Mesenchymal stem cell (in vitro differentiated cells and primary cell): ENCODE measurements at regions not wholly inside any gene's neighbourhood (a gene's known extent, or its start where the extent isn't known, plus 50 kb on each side); places are given as distances from the start of the nearest gene placed in this dataset.

Experiments
- DNase-seq: peaks from one replicate; pipeline ENCODE4 v3.0.0-alpha.2; 2013
- H2AFZ ChIP-seq: one replicate; pipeline ENCODE4 v1.6.1; 2013; ENCODE audit warnings: low read depth, mild to moderate bottlenecking, control low read depth, inconsistent platforms, low read length, moderate library complexity
- H2AK5ac ChIP-seq: 2 replicates; pipeline ENCODE4 v1.6.1; 2013; ENCODE audit warnings: low read length, moderate library complexity, mild to moderate bottlenecking, inconsistent platforms; ENCODE audit not compliant: severe bottlenecking
- H2BK120ac ChIP-seq: one replicate; pipeline ENCODE4 v1.6.1; 2013; ENCODE audit warnings: low read depth, mild to moderate bottlenecking, inconsistent platforms, low read length, moderate library complexity
- H2BK12ac ChIP-seq, 2 experiments: one replicate each; pipeline ENCODE4 v1.6.1; 2013; ENCODE audit warnings: inconsistent platforms in 2 of 2, low read length in 2 of 2, mild to moderate bottlenecking in 2 of 2, moderate library complexity in 2 of 2, control low read depth in 1 of 2
- H2BK15ac ChIP-seq: one replicate; pipeline ENCODE4 v1.6.1; 2013; ENCODE audit warnings: mild to moderate bottlenecking, low read depth, inconsistent platforms; ENCODE audit not compliant: poor library complexity, severe bottlenecking
- H2BK5ac ChIP-seq: 2 replicates; pipeline ENCODE4 v1.6.1; 2013; ENCODE audit warnings: low read depth, mild to moderate bottlenecking, low read length, control low read depth, inconsistent platforms; ENCODE audit not compliant: poor library complexity, severe bottlenecking
- H3K14ac ChIP-seq, 2 experiments: one replicate each; pipeline ENCODE4 v1.6.1; 2013; ENCODE audit warnings: inconsistent platforms in 2 of 2, low read length in 2 of 2, control low read depth in 1 of 2, mild to moderate bottlenecking in 1 of 2, moderate library complexity in 1 of 2
- H3K18ac ChIP-seq, 2 experiments: one replicate each; pipeline ENCODE4 v1.6.1; 2013; ENCODE audit warnings: inconsistent platforms in 2 of 2, low read length in 2 of 2, control low read depth in 1 of 2, low read depth in 1 of 2, mild to moderate bottlenecking in 1 of 2
- H3K23ac ChIP-seq, 2 experiments: one replicate each; pipeline ENCODE4 v1.6.1; 2013; ENCODE audit warnings: inconsistent platforms in 2 of 2, low read length in 2 of 2, mild to moderate bottlenecking in 2 of 2, moderate library complexity in 2 of 2, control low read depth in 1 of 2
- H3K27ac ChIP-seq: 2 replicates; pipeline ENCODE4 v1.5.1; 2013; ENCODE audit warnings: mild to moderate bottlenecking, moderate library complexity, low read length, control low read depth, inconsistent platforms; ENCODE audit not compliant: poor library complexity, severe bottlenecking
- H3K27me3 ChIP-seq, 2 experiments: 2 replicates each; pipeline versions ENCODE4 v1.6.1 to v1.7.0; 2013; ENCODE audit warnings: low read length in 2 of 2, mild to moderate bottlenecking in 2 of 2, moderate library complexity in 2 of 2, control low read depth in 1 of 2, inconsistent platforms in 1 of 2; ENCODE audit not compliant: control insufficient read depth in 1 of 2, insufficient read depth in 1 of 2
- H3K36me3 ChIP-seq, 2 experiments: 2 replicates each; pipeline versions ENCODE4 v1.6.1 to v1.7.0; 2013; ENCODE audit warnings: low read length in 2 of 2, control low read depth in 1 of 2, inconsistent platforms in 1 of 2, low read depth in 1 of 2, mild to moderate bottlenecking in 1 of 2; ENCODE audit not compliant: insufficient read depth in 2 of 2, control insufficient read depth in 1 of 2
- H3K4ac ChIP-seq, 2 experiments: one replicate each; pipeline ENCODE4 v1.6.1; 2013; ENCODE audit warnings: inconsistent platforms in 2 of 2, low read length in 2 of 2, mild to moderate bottlenecking in 2 of 2, moderate library complexity in 2 of 2, control low read depth in 1 of 2, low read depth in 1 of 2
- H3K4me1 ChIP-seq: 2 replicates; pipeline ENCODE4 v1.6.1; 2013; ENCODE audit warnings: low read depth, low read length, control low read depth; ENCODE audit not compliant: control insufficient read depth, insufficient read depth
- H3K4me2 ChIP-seq: 2 replicates; pipeline ENCODE4 v1.6.1; 2013; ENCODE audit warnings: low read length, mild to moderate bottlenecking, inconsistent platforms; ENCODE audit not compliant: poor library complexity, severe bottlenecking
- H3K4me3 ChIP-seq, 2 experiments: 2 replicates each; pipeline versions ENCODE4 v1.5.1 to v1.7.0; 2013; ENCODE audit warnings: low read length in 2 of 2, mild to moderate bottlenecking in 2 of 2, control low read depth in 1 of 2, low read depth in 1 of 2; ENCODE audit not compliant: insufficient read depth in 1 of 2
- H3K79me1 ChIP-seq: replicated peaks from 2 replicates; pipeline ENCODE4 v1.6.1; 2013; ENCODE audit warnings: mild to moderate bottlenecking, control low read depth, low read length, inconsistent platforms; ENCODE audit not compliant: poor library complexity, severe bottlenecking
- H3K9ac ChIP-seq: 2 replicates; pipeline ENCODE4 v1.7.0; 2013; ENCODE audit warnings: mild to moderate bottlenecking, low read length, moderate library complexity
- H3K9me3 ChIP-seq: 2 replicates; pipeline ENCODE4 v1.7.0; 2013; ENCODE audit warnings: mild to moderate bottlenecking, low read length; ENCODE audit not compliant: control insufficient read depth
- H4K8ac ChIP-seq: one replicate; pipeline ENCODE4 v1.6.1; 2013; ENCODE audit warnings: inconsistent platforms, mild to moderate bottlenecking, low read length, moderate library complexity
- H4K91ac ChIP-seq: one replicate; pipeline ENCODE4 v1.6.1; 2013; ENCODE audit warnings: mild to moderate bottlenecking, low read length, inconsistent platforms
- WGBS: methylation state at CpG from one replicate; pipeline ENCODE4 v1.1.7; 2013; ENCODE audit warnings: mixed read lengths; 5-methylcytosine and 5-hydroxymethylcytosine counted together

DNA sequence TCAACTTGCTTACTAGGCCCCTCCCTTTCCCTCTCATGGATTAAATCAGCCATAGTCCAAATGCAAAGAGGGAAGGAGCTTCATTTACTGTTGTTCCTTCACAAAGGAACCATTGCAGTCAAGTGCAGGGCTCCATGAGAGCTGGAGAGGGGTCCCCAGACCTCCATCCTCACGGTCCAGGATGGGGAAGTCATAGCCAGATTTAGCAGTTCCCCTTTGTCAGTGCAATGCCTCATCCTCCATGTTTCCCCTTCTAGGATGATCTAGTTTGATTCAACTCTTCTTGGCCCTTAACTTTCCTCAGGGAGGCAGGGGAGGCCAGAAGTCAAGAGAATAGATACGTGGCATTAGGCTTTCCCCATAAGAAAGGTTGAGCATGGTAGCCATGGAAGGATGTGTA lies 66.5 kb upstream of the FUCA2 start:
- H2BK15ac ChIP-seq: no peak overlapping the region
- no peak for DNase-seq
- no peak overlapping the region for H4K8ac ChIP-seq
- H3K4me3 ChIP-seq: no peak overlapping the region
- H2BK120ac ChIP-seq: no peak overlapping the region
- no peak overlapping the region for H2AFZ ChIP-seq
- no peak overlapping the region for H3K23ac ChIP-seq
- H3K9me3 ChIP-seq: peaks cover 3% of the 10 kb centered on the region
- H2AK5ac ChIP-seq: no peak overlapping the region
- H3K4ac ChIP-seq: no peak overlapping the region
- H2BK5ac ChIP-seq: no peak overlapping the region
- H2BK12ac ChIP-seq: no peak overlapping the region
- no peak overlapping the region for H3K14ac ChIP-seq
- no peaks in the 10 kb centered on the region for H3K27me3 ChIP-seq
- no peak overlapping the region for H3K27ac ChIP-seq
- no peaks in the 10 kb centered on the region for H3K36me3 ChIP-seq
- H3K9ac ChIP-seq: no peak overlapping the region
- H3K79me1 ChIP-seq: peaks cover 4% of the 10 kb centered on the region
- WGBS: 36% methylated on average over 2 of the region's 2 CpGs
- H4K91ac ChIP-seq: no peak overlapping the region
- H3K4me2 ChIP-seq: no peak overlapping the region
- H3K18ac ChIP-seq: no peak overlapping the region
- peaks cover 4% of the 10 kb centered on the region for H3K4me1 ChIP-seq

DNA sequence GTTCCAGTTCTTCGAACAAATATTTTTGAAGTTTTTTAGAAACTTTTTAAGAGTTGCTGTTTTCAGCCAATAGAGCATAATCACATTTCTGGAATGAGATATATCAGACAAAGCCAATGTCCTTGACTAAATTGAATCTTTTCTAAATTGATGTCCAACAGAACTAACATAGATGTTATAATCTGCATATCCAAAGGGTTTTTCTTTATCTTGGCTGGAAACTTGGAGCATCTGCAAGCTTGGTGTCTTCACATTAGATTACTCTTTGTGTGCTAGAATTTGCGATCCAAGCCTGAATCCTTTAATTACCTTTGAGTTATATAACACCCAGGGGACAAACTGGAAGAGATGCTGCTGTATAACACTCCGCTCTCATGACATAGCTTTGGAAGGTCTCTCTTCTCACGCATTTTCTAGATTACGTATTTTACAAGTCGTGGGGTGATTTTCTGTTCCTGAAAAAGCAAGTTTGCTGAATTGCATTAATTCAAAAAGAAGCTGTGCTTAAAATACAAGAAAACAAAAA lies 64.4 kb upstream of the FUCA2 start:
- H3K4me3 ChIP-seq: peak overlapping the region in 1 of 2 experiments; percentile 52
- peaks cover under 1% of the 10 kb centered on the region for H3K9me3 ChIP-seq
- H3K4me2 ChIP-seq: no peak overlapping the region
- no peaks in the 10 kb centered on the region for H3K27me3 ChIP-seq
- 96% methylated on average over 5 of the region's 6 CpGs for WGBS
- H2BK120ac ChIP-seq: no peak overlapping the region
- H3K79me1 ChIP-seq: peaks cover 4% of the 10 kb centered on the region
- no peaks in the 10 kb centered on the region for H3K36me3 ChIP-seq
- H3K27ac ChIP-seq: no peak overlapping the region
- no peak overlapping the region for H2BK12ac ChIP-seq
- no peak for DNase-seq
- no peak overlapping the region for H2BK5ac ChIP-seq
- H3K23ac ChIP-seq: no peak overlapping the region
- no peak overlapping the region for H4K91ac ChIP-seq
- H2AK5ac ChIP-seq: no peak overlapping the region
- H2BK15ac ChIP-seq: no peak overlapping the region
- H2AFZ ChIP-seq: no peak overlapping the region
- no peak overlapping the region for H3K18ac ChIP-seq
- no peak overlapping the region for H4K8ac ChIP-seq
- H3K14ac ChIP-seq: no peak overlapping the region
- H3K4ac ChIP-seq: no peak overlapping the region
- peak overlapping the region; percentile 84 for H3K9ac ChIP-seq
- peaks cover 4% of the 10 kb centered on the region for H3K4me1 ChIP-seq

DNA sequence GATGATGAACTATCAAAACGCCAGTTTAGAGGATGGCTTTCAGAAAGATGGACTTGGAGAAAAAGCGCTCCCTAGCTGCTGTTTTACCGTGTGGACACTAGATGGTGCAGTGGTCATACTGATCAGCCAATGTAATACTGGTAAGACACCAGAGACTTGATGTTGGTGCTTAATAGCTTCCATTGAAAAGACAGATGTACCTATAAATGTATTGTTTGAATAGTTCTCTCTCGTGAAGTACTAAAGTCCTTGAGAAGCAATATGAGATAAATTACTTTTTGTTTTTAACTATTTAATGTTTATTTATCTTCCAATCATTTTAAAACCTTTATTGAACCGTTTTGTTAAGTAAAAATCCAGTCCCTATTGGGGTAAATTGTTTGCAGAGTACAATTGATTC lies 63.9 kb upstream of the FUCA2 start:
- H3K9ac ChIP-seq: peak overlapping the region; percentile 84
- H3K14ac ChIP-seq: no peak overlapping the region
- H3K4me3 ChIP-seq: peak overlapping the region in 1 of 2 experiments; percentile 67
- no peaks in the 10 kb centered on the region for H3K27me3 ChIP-seq
- H2AK5ac ChIP-seq: no peak overlapping the region
- peaks cover 6% of the 10 kb centered on the region for H3K79me1 ChIP-seq
- peaks cover 4% of the 10 kb centered on the region for H3K4me1 ChIP-seq
- H3K4me2 ChIP-seq: no peak overlapping the region
- no peak overlapping the region for H2AFZ ChIP-seq
- no peak overlapping the region for H2BK12ac ChIP-seq
- H3K27ac ChIP-seq: no peak overlapping the region
- H3K9me3 ChIP-seq: no peaks in the 10 kb centered on the region
- no peak overlapping the region for H4K91ac ChIP-seq
- H3K18ac ChIP-seq: no peak overlapping the region
- no peak overlapping the region for H2BK120ac ChIP-seq
- H2BK15ac ChIP-seq: no peak overlapping the region
- peak; percentile 78 for DNase-seq
- H2BK5ac ChIP-seq: no peak overlapping the region
- no peak overlapping the region for H3K4ac ChIP-seq
- no peak overlapping the region for H4K8ac ChIP-seq
- H3K36me3 ChIP-seq: no peaks in the 10 kb centered on the region
- 4% methylated on average over 2 of the region's 5 CpGs for WGBS
- H3K23ac ChIP-seq: no peak overlapping the region

DNA sequence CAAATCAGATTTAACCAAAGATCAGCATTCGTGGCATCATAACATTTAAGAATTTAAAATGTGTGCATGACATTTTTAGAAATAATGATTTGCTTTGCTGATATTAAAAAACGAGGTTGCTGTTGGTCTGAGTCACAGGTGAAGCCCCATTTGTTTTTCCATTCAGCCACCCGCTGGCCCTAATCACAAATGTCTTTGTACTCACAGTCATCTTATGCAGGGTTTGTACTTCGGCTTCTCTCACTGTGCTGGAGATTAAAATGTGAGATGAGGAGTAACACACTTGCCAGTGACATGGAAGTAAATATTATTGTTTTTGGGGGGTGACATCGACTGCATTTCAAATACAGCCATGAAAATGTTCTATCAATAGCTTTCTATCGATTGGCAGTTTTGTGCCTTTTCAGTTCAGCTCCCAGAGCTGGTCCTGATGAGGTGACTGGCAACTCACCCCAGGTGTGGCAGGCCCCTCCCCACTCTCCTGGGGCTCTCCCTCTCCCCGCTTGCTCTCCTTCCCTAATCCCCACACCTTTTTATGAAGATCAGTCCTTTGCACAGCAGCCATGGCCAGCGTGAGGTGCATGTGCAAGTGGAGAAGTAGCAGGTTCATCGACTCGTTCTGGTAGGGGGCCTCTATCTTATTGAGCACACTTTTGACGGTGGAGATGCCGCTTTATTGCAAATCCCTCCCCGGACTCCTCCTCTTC lies 58.8 kb upstream of the FUCA2 start:
- DNase-seq: no peak
- Histone ChIP-seq H3K9me3 (no peaks in the 10 kb centered on the region), H3K23ac (no peak overlapping the region), H2AFZ (no peak overlapping the region), H3K4me2 (no peak overlapping the region), H3K4me3 (no peak overlapping the region), H3K4me1 (no peaks in the 10 kb centered on the region), H3K18ac (no peak overlapping the region), H3K36me3 (no peaks in the 10 kb centered on the region), H2BK5ac (no peak overlapping the region), H2BK12ac (no peak overlapping the region), H3K14ac (no peak overlapping the region), H3K4ac (no peak overlapping the region), H3K79me1 (peaks cover 13% of the 10 kb centered on the region), H3K27ac (no peak overlapping the region), H3K9ac (no peak overlapping the region), H4K8ac (no peak overlapping the region), H2AK5ac (no peak overlapping the region), H4K91ac (no peak overlapping the region), H3K27me3 (no peaks in the 10 kb centered on the region), H2BK15ac (no peak overlapping the region), H2BK120ac (no peak overlapping the region)
- 56% methylated on average over 11 of the region's 13 CpGs for WGBS
